ENCODE measurements at regions not wholly inside any gene's neighbourhood (a gene's known extent, or its start where the extent isn't known, plus 50 kb on each side); places are given as distances from the start of the nearest gene placed in this dataset.

DNA sequence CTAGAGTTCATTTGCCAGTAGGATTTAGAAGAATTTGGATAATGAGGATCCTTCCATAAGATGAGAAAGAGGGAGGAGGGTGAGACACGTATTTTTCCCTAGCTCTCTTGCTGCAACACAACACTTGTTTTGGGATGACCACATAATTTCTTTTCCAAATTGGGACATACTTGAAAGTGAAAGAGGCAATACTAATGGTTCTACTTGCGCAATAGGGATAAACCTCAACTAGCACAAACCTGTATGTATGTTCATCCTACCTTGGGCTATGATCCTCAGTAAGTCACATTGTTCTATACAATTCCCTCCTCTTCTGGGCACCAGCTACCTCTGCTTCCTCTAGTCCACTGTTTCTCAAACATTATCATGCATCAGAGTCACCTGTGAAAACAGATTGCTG is 1208.8 kb upstream of the LRRTM1 start:
- Histone ChIP-seq H3K4me1 (ENCODE audit: control insufficient read depth, insufficient read depth, low read length) (no peaks in the 10 kb centered on the region), H3K36me3 (ENCODE audit: control insufficient read depth in 2 of 2, insufficient read depth in 2 of 2, low read length in 1 of 2) (no peaks in the 10 kb centered on the region), H4K20me1 (ENCODE audit: control insufficient read depth, insufficient read depth) (no peaks in the 10 kb centered on the region), H3K4me3 (no peak overlapping the region), H3K27ac (ENCODE audit: control insufficient read depth, insufficient read depth) (no peak overlapping the region), H3K79me2 (ENCODE audit: control insufficient read depth, insufficient read depth, low read length) (no peaks in the 10 kb centered on the region), H3K9ac (ENCODE audit: control insufficient read depth, insufficient read depth, low read length) (no peak overlapping the region), H3K4me2 (ENCODE audit: control insufficient read depth, insufficient read depth) (no peak overlapping the region), H2AFZ (ENCODE audit: control insufficient read depth, low read depth, low read length) (no peak overlapping the region), H3K27me3 (replicated peaks in 1 of 2; ENCODE audit: control insufficient read depth in 2 of 2, insufficient read depth in 2 of 2, low read length in 1 of 2) (no peaks in the 10 kb centered on the region), H3K9me3 (replicated peaks; ENCODE audit: control insufficient read depth, insufficient read depth, low read length) (no peaks in the 10 kb centered on the region; the same call in 2 of the 3 replicates)
- in situ Hi-C loops (cut with MboI), result no loop called here
- intact Hi-C loops (cut with micrococcal nuclease; ENCODE audit: unreplicated experiment), result no loop called here
- DNase-seq (ENCODE audit: low read depth, low spot score) (no peak), FAIRE-seq (no peak), ATAC-seq (no peak)
- RAD21 ChIA-PET (ENCODE audit: unreplicated experiment), result interaction anchor here (0.5 to 1.0 kb wide), 3 partner anchors 21 to 109 kb away, joined by 3 to 4 read pairs (median 3); no protein-coding TSS in a partner anchor
- 27% methylated on average over 2 of the region's 2 CpGs for WGBS (ENCODE audit: insufficient coverage, insufficient replicate concordance, low lambda C conversion rate, missing lambda C conversion rate)
- CTCF ChIA-PET, result interaction anchor here (0.6 to 1.6 kb wide), 4 partner anchors 9 to 511 kb away, joined by 3 to 4 read pairs (median 4); no protein-coding TSS in a partner anchor
- SMC1A ChIA-PET (ENCODE audit: uncharacterized antibody, unreplicated experiment), result interaction anchor here (0.6 to 1.5 kb wide), 6 partner anchors 10 to 109 kb away, joined by 3 read pairs; no protein-coding TSS in a partner anchor
- BruUV-seq (replicated peaks), result no TSS peak
- POLR2A ChIA-PET, result no interaction called here
- TF ChIP-seq SREBF1 (IDR thresholded peaks at IDR 0.05; ENCODE audit: low read length) (no peak), PRDM15 (CRISPR knock-in tag; IDR thresholded peaks at IDR 0.05) (no peak), IRF3 (IDR thresholded peaks at IDR 0.05) (no peak), POU2F2 (IDR thresholded peaks at IDR 0.05; ENCODE audit: borderline replicate concordance, low read depth, low read length) (no peak), SUZ12 (IDR thresholded peaks at IDR 0.05; ENCODE audit: unreplicated experiment) (no peak), HSF1 (IDR thresholded peaks at IDR 0.05; ENCODE audit: low read depth, low read length) (no peak), SMC3 (IDR thresholded peaks at IDR 0.05; ENCODE audit: borderline replicate concordance, low read length) (no peak), ETV6 (conservative IDR thresholded peaks at IDR 0.05 in 1 of 2, IDR thresholded peaks at IDR 0.05 in 1 of 2; ENCODE audit: borderline replicate concordance in 1 of 2, low read depth in 1 of 2) (no peak), HDAC6 (IDR thresholded peaks at IDR 0.05; ENCODE audit: unreplicated experiment) (no peak), PBX3 (IDR thresholded peaks at IDR 0.05; ENCODE audit: insufficient replicate concordance, low read depth, low read length) (no peak), NR2F1 (conservative IDR thresholded peaks at IDR 0.05) (no peak), E2F8 (IDR thresholded peaks at IDR 0.05; ENCODE audit: low read depth, partially characterized antibody) (no peak), NFXL1 (IDR thresholded peaks at IDR 0.05; ENCODE audit: borderline replicate concordance) (no peak), EED (IDR thresholded peaks at IDR 0.05; ENCODE audit: low read depth) (no peak)
